GM19351 (cell line): ENCODE measurements at regions not wholly inside any gene's neighbourhood (a gene's known extent, or its start where the extent isn't known, plus 50 kb on each side); places are given as distances from the start of the nearest gene placed in this dataset.
"Not testable (repeated sequence)": the region's sequence is repeated elsewhere in the genome, so short reads cannot be mapped to it uniquely, and the experiment has no call there.

Experiments used
- ATAC-seq: cut with Tn5 transposase; IDR thresholded peaks from one replicate; pipeline ENCODE4 v1.9.1; 2021; ENCODE audit warnings: mild to moderate bottlenecking, moderate library complexity; ENCODE audit not compliant: unreplicated experiment

GRCh38 chr6:10184371-10185227 is 230.3 kb downstream of the TFAP2A start:
- no peak for ATAC-seq

GRCh38 chr6:10180138-10181074 is 234.5 kb downstream of the TFAP2A start:
- ATAC-seq = no peak

- no peak for ATAC-seq
Observed at GRCh38 chr6:10177704-10178103, 237.2 kb downstream of the TFAP2A start.

DNA sequence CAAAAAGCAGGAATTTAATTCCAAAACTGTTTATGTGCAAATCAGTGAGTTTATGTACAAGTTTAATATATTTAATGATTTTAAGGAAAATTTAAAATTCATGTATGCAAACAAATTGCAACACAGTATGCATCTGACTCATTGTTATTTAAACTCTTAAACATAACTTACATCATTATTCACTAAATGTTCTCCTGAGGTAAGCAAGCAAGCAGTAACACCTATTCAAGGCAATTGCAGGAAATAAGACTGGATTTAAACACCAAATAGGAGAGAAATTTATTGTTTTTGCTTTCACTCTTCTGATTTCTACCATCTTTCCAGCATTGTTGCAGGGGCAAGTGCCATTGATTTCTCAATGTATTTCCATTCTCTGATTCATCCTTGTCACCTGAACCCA is 239.5 kb downstream of the TFAP2A start:
- no peak for ATAC-seq

DNA sequence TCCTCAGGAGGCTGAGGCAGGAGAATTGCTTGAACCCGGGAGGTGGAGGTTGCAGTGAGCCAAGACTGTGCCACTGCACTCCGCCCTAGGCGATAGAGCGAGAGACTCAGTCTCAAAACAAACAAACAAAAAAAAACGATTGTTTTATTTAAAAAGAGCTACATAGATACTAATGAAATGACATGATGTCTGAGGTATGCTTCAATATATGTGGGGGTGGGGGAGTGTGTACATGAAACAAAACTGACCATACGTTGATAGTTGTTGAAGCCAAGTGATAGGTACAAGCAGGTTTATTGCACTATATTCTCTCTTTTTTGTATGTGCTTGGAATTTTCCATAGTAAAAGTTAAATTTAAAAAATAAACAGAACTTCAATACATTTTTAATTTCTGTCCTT is 240.1 kb downstream of the TFAP2A start:
- ATAC-seq = no peak

- ATAC-seq = no peak
Observed at GRCh38 chr6:10174056-10174455, 240.8 kb downstream of the TFAP2A start.

- ATAC-seq = not testable (repeated sequence)
Observed at GRCh38 chr6:10171706-10172105, 243.2 kb downstream of the TFAP2A start.

DNA sequence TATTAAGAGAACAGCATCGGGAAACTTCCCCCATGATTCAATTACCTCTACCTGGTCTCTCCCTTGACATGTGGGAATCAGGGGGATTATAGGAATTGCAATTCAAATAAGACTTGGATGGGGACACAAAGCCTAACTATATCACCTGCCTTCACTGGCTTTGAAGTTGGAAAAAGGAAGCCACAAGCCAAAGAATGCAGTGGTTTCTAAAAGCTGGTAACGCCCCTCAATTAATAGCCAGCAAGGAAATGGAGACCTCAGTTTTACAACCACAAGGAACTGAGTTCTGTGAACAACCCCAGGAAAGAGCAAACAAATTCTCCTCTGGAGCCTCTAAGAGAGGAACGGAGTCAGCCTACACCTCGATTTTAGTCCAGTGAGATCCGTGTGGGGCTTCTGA is 244.1 kb downstream of the TFAP2A start:
- ATAC-seq = no peak

DNA sequence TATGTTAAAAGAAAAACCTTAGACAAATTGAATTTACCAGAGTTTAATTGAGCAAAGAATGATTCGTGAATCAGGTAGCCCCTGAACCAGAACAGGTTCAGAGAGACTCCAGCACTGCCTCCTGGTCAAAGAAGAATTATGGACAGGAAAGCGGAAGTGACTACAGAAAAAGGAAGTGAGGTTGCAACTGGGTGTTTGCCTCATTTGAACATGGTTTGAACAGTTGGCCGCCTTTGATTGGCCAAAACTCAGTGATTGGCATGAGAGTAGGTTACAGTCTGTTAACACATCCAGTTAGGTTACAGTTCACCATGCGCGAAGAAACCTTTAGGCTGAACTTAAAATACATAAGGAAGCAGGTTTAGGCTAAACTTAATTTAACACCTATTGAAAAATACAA is 248.8 kb downstream of the TFAP2A start:
- no peak for ATAC-seq

DNA sequence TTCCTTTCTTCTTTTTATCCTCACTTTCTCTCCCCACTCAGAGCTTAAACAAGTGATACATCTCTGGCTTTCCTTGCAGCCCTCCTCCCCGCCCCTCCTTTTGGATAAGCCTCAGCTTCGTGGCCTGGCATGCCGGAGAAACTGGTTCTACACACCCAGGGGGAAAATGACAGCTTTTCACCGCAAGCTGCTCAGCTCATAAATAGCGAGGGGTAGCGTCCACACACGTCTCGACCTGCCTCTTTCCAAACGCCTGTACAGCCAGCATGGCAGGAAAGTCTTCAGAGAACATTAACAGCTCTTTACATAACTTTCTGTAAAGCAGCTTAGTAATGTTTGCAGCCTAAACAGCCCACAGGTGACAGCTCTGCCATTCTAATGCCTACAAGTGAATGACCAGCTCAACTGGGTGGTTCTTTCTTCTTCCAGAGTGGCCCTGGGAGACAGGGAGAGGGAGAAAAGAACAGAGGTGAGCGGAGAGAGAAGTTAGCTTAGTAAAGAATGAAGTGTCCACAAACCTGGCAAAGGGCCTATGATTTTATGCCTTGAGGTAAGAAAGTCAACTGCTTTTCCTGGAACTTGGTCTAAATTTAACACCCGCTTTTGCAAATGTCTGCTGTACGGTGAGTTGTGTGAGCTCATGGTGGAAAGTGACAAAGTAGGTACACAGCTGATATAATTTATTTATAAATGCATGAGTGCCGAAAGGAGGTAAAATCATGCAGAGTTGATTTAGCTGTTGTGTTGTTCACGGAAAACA is 251.5 kb downstream of the TFAP2A start:
- no peak for ATAC-seq

- ATAC-seq = no peak
Observed at GRCh38 chr6:10156875-10157274, 258.0 kb downstream of the TFAP2A start.

DNA sequence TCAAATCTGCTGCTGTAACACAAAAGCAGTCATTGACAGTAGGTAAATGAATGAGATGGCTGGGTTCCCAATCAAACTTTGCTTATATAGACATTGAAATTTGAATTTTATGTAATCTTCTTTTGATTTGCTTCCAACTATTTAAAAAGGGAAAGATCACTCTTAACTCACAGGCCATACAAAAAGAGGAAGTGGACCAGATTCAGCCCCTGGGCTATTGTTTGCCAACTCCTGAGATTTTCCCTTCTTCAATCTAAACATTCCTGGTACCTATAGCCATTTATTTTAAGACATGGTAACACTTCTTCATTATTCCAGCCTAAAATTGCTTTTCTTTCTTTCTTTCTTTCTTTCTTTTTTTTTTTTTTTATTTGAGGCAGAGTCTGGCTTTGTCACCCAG is 260.6 kb downstream of the TFAP2A start:
- no peak for ATAC-seq

GRCh38 chr6:10151144-10151915 is 263.5 kb downstream of the TFAP2A start:
- ATAC-seq = no peak

GRCh38 chr6:10149603-10150002 is 265.3 kb downstream of the TFAP2A start:
- ATAC-seq = no peak

DNA sequence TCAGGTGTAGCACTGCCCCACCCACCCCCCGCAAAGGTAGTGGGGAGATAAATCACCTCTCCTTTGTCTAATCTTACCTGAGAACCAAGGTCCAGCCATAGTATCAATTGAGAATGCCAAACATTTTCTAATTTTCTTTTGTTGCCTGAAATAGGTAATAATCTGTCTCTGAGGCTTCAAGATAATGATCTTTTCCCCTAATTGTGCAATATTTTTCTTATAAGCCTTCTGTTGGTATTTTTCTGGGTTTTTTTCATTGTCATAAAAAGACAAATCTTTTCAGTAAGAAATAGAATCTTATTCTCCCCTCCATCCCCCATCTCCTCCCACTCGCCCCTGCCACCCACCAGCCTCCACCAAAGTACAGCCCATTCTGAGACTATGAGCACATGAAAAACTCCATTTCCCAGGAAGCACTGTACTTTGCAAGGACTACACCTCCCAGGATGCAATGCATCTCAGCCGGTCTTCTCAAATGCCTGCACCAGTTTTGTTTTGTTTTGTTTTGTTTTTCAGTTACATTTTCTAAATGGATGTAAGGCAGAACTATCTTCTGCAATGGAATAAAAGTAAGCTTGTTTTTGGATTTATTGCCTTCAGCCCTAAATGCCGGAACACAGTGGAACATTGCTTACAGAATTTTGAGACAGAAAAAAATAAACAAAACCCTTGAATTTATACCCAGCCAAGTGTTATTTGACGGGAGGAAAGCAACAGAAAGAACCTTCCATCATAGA is 268.0 kb downstream of the TFAP2A start:
- ATAC-seq = peak; percentile 99

DNA sequence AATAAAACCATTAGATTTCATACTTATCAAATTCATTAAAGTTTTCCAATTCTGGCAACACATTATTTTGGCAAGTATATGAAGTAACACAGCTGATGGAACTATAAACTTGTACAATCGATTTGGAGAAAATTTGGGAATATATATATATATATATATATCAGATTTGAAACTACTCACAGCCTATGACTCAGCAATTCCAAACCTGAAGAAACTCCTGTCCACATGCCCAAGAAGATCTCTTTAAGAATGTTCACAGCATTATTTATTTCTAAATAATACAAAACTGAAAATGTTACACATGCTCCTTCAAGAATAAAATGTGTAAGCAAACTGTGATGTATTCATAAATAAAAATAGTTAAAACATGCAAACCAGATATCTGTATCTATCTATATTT is 270.1 kb downstream of the TFAP2A start:
- no peak for ATAC-seq

DNA sequence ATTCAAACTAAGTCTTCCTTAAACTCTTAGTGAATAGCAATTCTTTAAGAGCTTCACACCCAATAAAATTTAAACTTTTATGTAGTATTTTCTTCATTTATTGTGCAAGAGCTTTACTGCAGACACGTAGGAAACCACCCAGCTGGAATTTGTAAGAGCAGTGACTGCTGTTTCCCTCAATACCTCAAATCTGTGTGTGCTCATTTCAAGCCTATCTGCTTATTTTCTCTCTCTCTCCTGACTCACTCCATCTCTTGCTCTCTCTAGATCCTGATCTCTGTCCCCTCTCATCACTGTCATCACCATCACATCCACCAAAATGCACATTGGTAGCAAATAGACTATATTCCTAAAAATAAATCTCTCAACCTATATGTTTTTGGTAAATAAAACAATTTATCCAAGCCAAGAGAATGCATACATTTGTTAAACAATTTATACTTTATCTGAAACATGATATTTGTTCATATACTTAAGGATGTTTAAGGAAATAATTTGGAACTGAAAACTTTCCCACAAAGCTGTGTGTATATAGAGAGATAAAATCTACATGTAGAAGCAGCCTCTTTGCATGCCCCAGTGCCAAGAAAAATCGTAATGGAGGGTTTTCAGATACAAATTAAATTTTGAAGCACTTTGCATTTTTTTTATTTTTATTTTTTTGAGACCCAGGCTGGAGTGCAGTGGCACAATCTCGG is 273.0 kb downstream of the TFAP2A start:
- no peak for ATAC-seq

DNA sequence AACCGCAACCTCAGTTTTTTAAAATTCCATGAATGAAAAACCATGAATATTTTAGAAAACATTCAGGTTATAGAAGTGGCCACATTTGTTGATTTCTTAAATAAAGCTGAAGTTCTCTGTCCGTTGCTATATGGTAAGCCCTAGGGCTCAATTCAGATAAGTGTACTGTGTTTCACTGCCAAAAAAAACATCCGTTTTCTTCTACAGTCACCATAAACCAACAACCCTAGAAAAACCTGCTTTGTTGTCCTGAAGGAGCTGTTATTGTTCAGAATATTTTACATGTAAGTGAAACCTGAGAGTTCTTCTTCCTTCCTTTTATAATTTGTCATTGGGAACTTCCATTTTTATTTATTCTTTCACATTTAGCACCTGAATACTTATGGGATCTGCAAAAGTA is 274.1 kb downstream of the TFAP2A start:
- ATAC-seq = no peak

- ATAC-seq = no peak
Observed at GRCh38 chr6:10140136-10140535, 274.7 kb downstream of the TFAP2A start.
